ENCODE measurements at regions not wholly inside any gene's neighbourhood (a gene's known extent, or its start where the extent isn't known, plus 50 kb on each side); places are given as distances from the start of the nearest gene placed in this dataset.

- Histone ChIP-seq H3K4me1 (ENCODE audit: insufficient read depth, low read length) (peaks cover 12% of the 10 kb centered on the region), H3K36me3 (ENCODE audit: insufficient read depth, low read length) (no peaks in the 10 kb centered on the region), H3K9ac (ENCODE audit: low read depth, low read length) (no peak overlapping the region), H3K9me3 (ENCODE audit: control insufficient read depth, insufficient read depth, low read length) (no peaks in the 10 kb centered on the region)
Observed at GRCh38 chr7:22601408-22601807, 101.4 kb upstream of the STEAP1B start.

- Histone ChIP-seq H3K9ac (ENCODE audit: low read depth, low read length) (no peak overlapping the region), H3K36me3 (ENCODE audit: insufficient read depth, low read length) (no peaks in the 10 kb centered on the region), H3K9me3 (ENCODE audit: control insufficient read depth, insufficient read depth, low read length) (no peaks in the 10 kb centered on the region), H3K4me1 (ENCODE audit: insufficient read depth, low read length) (peaks cover 12% of the 10 kb centered on the region)
Observed at GRCh38 chr7:22601003-22601402, 101.0 kb upstream of the STEAP1B start.

- Histone ChIP-seq H3K4me1 (ENCODE audit: insufficient read depth, low read length) (peaks cover 12% of the 10 kb centered on the region), H3K9ac (ENCODE audit: low read depth, low read length) (no peak overlapping the region), H3K9me3 (ENCODE audit: control insufficient read depth, insufficient read depth, low read length) (0 out of 2 replicates have a peak, but pooled peaks cover 3% of the 10 kb centered on the region), H3K36me3 (ENCODE audit: insufficient read depth, low read length) (peaks cover 7% of the 10 kb centered on the region)
Observed at GRCh38 chr7:22598318-22598920, 98.4 kb upstream of the STEAP1B start.

- peaks cover 12% of the 10 kb centered on the region for H3K4me1 ChIP-seq (ENCODE audit: insufficient read depth, low read length)
- 0 out of 2 replicates have a peak, but pooled peaks cover 3% of the 10 kb centered on the region for H3K9me3 ChIP-seq (ENCODE audit: control insufficient read depth, insufficient read depth, low read length)
- no peak overlapping the region for H3K9ac ChIP-seq (ENCODE audit: low read depth, low read length)
- H3K36me3 ChIP-seq (ENCODE audit: insufficient read depth, low read length): peaks cover 7% of the 10 kb centered on the region
Observed at GRCh38 chr7:22597844-22598243, 97.9 kb upstream of the STEAP1B start.

DNA sequence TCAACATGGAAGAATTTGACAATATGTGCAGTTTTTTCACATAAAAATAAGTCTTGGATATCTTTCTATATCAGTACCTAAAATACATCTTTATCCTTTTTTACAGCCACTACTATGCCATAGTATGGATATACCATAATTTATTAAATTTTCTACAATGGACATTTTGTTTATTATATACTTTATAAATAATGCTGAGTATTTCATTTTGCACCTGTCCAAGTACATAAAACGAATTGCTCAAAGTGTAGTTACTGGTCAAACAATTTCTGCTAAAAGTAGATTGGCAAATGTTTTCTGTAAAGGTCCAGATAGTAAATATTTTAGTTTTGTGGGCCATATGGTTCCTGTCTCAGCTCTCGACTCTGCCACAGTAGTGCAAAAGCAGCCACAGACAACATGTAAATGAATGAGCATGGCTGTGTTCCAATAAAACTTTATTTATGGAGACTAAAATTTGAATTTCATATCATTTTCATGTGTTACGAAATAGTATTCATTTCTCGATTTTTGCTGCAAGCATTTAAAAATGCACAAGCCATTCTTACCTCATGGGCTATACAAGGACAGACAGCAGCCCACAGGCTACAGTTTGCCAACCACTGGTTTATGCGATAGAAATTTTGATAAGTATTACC lies 96.9 kb upstream of the STEAP1B start:
- H3K4me1 ChIP-seq (ENCODE audit: insufficient read depth, low read length): peaks cover 10% of the 10 kb centered on the region
- H3K36me3 ChIP-seq (ENCODE audit: insufficient read depth, low read length): peaks cover 7% of the 10 kb centered on the region
- 0 out of 2 replicates have a peak, but pooled peaks cover 3% of the 10 kb centered on the region for H3K9me3 ChIP-seq (ENCODE audit: control insufficient read depth, insufficient read depth, low read length)
- no peak overlapping the region for H3K9ac ChIP-seq (ENCODE audit: low read depth, low read length)

DNA sequence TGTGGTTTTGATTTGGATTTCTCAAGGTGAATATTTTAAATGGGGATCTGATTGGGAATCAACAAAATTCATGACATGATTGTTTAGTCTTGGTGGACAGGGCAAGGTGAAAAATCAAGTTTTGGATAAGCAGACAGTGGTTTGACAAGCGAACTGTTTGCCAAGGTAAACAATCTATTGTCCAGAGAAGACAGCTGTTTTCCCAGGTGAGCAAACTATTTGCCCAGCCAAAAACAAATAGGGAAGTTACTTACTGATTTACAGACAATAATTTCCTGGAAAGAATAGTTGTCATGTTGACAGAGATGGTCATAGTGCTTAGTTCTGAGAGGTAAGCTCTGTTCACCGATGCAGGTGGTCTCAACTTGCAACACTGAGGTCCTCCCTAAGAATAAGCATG lies 94.0 kb upstream of the STEAP1B start:
- H3K9me3 ChIP-seq (ENCODE audit: control insufficient read depth, insufficient read depth, low read length): 0 out of 2 replicates have a peak, but pooled peaks cover 3% of the 10 kb centered on the region
- H3K4me1 ChIP-seq (ENCODE audit: insufficient read depth, low read length): peaks cover 23% of the 10 kb centered on the region
- H3K9ac ChIP-seq (ENCODE audit: low read depth, low read length): no peak overlapping the region
- peaks cover 10% of the 10 kb centered on the region for H3K36me3 ChIP-seq (ENCODE audit: insufficient read depth, low read length)

DNA sequence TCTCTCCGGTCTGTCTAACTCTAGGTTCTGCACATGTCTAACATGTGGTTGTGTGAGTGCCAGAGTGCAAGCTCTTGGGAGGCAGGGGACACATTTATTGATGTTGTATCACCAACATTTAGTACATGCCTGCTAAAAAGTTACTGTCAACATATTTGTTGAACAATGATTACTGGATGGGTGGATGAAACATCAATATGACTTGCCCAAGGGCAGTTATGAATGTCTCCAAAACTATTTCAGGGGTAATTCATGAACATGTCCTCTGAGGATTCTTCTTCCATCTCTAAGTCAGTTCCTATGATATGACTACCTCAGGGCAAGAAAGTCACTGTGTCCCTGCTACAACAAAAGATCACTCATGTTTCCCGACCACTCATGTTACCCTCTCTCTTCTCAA lies 91.3 kb upstream of the STEAP1B start:
- 0 out of 2 replicates have a peak, but pooled peaks cover 3% of the 10 kb centered on the region for H3K9me3 ChIP-seq (ENCODE audit: control insufficient read depth, insufficient read depth, low read length)
- peaks cover 10% of the 10 kb centered on the region for H3K36me3 ChIP-seq (ENCODE audit: insufficient read depth, low read length)
- H3K9ac ChIP-seq (ENCODE audit: low read depth, low read length): no peak overlapping the region
- H3K4me1 ChIP-seq (ENCODE audit: insufficient read depth, low read length): peaks cover 41% of the 10 kb centered on the region

DNA sequence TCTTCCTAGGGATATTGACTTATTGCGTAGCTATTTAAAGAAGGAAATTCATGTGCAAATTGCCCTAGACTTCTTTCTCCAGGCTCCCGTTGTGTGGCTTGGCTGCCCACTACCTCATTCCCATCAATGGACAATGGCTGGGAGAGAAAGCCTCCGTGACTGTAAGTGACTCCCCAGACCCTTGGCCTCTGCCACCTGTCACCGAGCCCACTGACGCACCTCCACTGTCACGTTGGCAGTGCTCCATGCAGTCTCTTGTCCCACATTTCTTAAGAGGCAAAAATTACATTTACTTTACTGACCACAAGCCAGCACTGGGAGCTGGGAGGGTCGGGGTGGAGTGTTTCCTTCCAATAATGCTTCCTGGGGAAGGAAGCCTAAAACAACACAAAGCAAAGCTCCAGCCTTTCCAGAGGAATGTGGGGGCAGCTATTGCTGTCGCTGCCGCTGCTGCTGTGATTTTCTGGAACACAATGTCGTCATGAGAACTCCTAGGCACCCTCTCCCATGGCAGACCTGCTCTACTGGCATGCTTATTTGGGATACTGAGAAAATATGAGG lies 89.7 kb upstream of the STEAP1B start:
- no peak overlapping the region for H3K9ac ChIP-seq (ENCODE audit: low read depth, low read length)
- H3K9me3 ChIP-seq (ENCODE audit: control insufficient read depth, insufficient read depth, low read length): 0 out of 2 replicates have a peak, but pooled peaks cover 3% of the 10 kb centered on the region
- peaks cover 10% of the 10 kb centered on the region for H3K36me3 ChIP-seq (ENCODE audit: insufficient read depth, low read length)
- H3K4me1 ChIP-seq (ENCODE audit: insufficient read depth, low read length): peaks cover 42% of the 10 kb centered on the region

- Histone ChIP-seq H3K9ac (ENCODE audit: low read depth, low read length) (no peak overlapping the region), H3K36me3 (ENCODE audit: insufficient read depth, low read length) (peaks cover 3% of the 10 kb centered on the region), H3K4me1 (ENCODE audit: insufficient read depth, low read length) (peaks cover 54% of the 10 kb centered on the region), H3K9me3 (ENCODE audit: control insufficient read depth, insufficient read depth, low read length) (no peaks in the 10 kb centered on the region)
Observed at GRCh38 chr7:22588351-22588750, 88.4 kb upstream of the STEAP1B start.

DNA sequence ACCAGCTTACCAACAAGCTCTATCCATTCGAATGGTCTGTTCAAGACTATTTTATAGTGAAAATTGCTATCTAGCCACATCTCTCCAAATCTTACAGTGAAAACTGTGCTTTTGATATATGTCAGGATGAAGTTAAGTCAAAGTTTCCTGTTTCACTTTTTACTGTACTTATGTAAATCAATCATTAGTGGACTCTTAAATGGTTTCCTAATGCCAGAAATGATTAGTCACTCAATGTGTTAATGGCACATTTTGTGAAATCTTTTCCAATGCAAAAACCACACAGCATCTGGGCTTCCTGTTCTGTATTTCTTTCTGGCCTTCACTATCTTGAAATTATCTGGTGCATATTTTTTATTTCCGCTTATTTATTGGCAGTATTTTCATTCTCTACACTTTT lies 87.3 kb upstream of the STEAP1B start:
- H3K9me3 ChIP-seq (ENCODE audit: control insufficient read depth, insufficient read depth, low read length): no peaks in the 10 kb centered on the region
- no peak overlapping the region for H3K9ac ChIP-seq (ENCODE audit: low read depth, low read length)
- peaks cover 3% of the 10 kb centered on the region for H3K36me3 ChIP-seq (ENCODE audit: insufficient read depth, low read length)
- H3K4me1 ChIP-seq (ENCODE audit: insufficient read depth, low read length): peaks cover 61% of the 10 kb centered on the region

DNA sequence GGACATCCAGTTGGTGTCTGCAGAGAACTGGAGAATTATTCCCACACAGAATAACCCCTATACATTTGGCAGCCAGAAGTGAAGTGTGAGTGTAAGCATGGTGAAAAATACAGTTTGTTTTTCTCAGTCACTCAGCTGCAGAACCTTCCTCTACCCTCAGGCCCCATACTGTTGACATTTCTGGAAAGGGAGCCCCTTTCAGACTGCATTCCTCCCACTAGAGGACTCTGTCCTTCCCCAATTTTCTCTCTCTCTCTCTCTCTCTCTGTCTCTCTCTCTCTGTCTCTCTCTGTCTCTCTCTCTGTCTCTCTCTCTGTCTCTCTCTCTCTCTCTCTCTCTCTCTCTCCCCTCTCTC lies 86.8 kb upstream of the STEAP1B start:
- Histone ChIP-seq H3K9me3 (ENCODE audit: control insufficient read depth, insufficient read depth, low read length) (no peaks in the 10 kb centered on the region), H3K4me1 (ENCODE audit: insufficient read depth, low read length) (peaks cover 61% of the 10 kb centered on the region), H3K9ac (ENCODE audit: low read depth, low read length) (no peak overlapping the region), H3K36me3 (ENCODE audit: insufficient read depth, low read length) (peaks cover 3% of the 10 kb centered on the region)

GRCh38 chr7:22586101-22586785 lies 86.3 kb upstream of the STEAP1B start:
- H3K36me3 ChIP-seq (ENCODE audit: insufficient read depth, low read length): peaks cover 3% of the 10 kb centered on the region; the same call in 1 of the 2 replicates
- H3K9ac ChIP-seq (ENCODE audit: low read depth, low read length): no peak overlapping the region
- peaks cover 59% of the 10 kb centered on the region for H3K4me1 ChIP-seq (ENCODE audit: insufficient read depth, low read length)
- H3K9me3 ChIP-seq (ENCODE audit: control insufficient read depth, insufficient read depth, low read length): no peaks in the 10 kb centered on the region; the same call in 1 of the 2 replicates

DNA sequence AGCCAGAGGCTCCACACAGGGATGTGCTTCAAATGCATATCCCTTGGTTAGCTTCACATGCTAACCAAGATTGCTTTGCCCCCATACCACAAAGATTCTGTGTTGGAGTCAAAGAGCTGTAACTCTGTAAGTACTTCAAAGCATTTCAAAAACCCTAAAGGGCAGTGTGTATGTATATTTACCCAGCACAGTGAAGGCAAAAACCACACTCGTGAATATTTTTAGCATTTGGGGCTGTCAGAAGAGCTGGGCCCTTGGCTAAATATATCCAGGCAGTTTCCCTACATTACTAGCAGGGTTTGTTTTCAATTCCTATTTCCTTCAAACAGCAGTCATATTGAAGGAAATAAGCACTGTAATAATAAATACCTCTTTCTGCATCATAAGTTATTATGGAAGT lies 84.2 kb upstream of the STEAP1B start:
- Histone ChIP-seq H3K36me3 (ENCODE audit: insufficient read depth, low read length) (no peaks in the 10 kb centered on the region), H3K9ac (ENCODE audit: low read depth, low read length) (no peak overlapping the region), H3K9me3 (ENCODE audit: control insufficient read depth, insufficient read depth, low read length) (no peaks in the 10 kb centered on the region; the same call in 1 of the 2 replicates), H3K4me1 (ENCODE audit: insufficient read depth, low read length) (peaks cover 39% of the 10 kb centered on the region)

DNA sequence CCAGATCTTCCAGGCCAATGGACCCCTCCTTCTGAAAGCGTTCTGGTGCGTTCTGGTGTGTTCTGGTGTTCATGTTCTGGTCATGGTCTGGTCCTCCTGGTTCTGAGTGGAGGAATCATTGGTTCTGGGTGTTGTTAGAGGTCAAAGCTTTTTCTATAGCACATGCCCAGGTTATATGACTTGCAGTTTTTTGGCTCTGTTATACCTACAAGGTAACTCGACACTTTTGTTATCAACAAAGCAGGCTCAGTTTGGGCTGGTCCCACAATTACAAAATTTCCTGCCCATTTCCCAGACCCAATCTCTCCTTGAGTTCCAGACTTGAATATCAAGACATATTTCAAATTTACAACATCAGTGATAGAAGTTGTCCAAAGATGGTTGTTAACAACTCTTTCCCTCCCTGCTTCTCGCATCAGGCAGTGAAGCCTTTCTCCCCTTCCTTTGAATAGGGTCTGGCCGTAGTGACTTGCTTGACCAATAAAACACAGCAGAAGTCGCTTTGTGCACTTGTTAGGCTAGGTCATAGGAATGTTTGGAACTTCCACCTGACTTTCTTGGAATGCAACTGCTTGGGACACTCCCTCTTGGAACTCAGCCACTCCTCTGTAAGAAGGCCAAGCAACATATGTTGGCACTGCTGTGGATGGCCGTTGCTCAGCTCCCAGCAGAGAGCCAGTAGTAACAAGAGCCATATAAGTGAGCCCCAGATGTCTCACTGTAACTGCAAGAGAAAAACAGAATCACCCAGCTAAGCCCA lies 83.1 kb upstream of the STEAP1B start:
- Histone ChIP-seq H3K9ac (ENCODE audit: low read depth, low read length) (no peak overlapping the region), H3K4me1 (ENCODE audit: insufficient read depth, low read length) (peaks cover 36% of the 10 kb centered on the region), H3K9me3 (ENCODE audit: control insufficient read depth, insufficient read depth, low read length) (no peaks in the 10 kb centered on the region; the same call in 1 of the 2 replicates), H3K36me3 (ENCODE audit: insufficient read depth, low read length) (no peaks in the 10 kb centered on the region)

Data from ES-I3 (cell line).